Endothelial cell of umbilical vein (primary cell): ENCODE measurements at regions not wholly inside any gene's neighbourhood (a gene's known extent, or its start where the extent isn't known, plus 50 kb on each side); places are given as distances from the start of the nearest gene placed in this dataset.

ENCODE experiments used
- BruUV-seq: library from RNA; stranded (reverse); fragments of 400-500 nt; replicated peaks from 2 replicates; lab custom pipeline; 2021; lab: Mats Ljungman, UMichigan
- CTCF ChIA-PET: fragments of 300-600, 350-600 bp; sonication (Branson Sonifier 250); formaldehyde crosslinking; loops from one replicate; lab custom pipeline; 2021; ENCODE audit warnings: antibody characterized with exemption, inconsistent platforms; lab: Charles Lee
- POLR2A ChIA-PET: fragments of 300-600, 350-600 bp; sonication (Branson Sonifier 250); formaldehyde crosslinking; loops from one replicate; lab custom pipeline; 2021; ENCODE audit warnings: antibody characterized with exemption, inconsistent platforms; lab: Charles Lee
- DNase-seq: peaks from one replicate; pipeline ENCODE4 v3.0.0-alpha.2; 2011; ENCODE audit warnings: low read depth, low spot score
- FAIRE-seq: peaks from 2 replicates; lab custom pipeline; 2011; peaks lifted over from hg19 to GRCh38; lab: Jason Lieb, UNC
- H2AFZ ChIP-seq: 2 replicates; pipeline ENCODE4 v1.6.0; 2012; ENCODE audit warnings: low read depth, low read length, control low read depth, inconsistent platforms
- H3K27ac ChIP-seq: 2 replicates; pipeline ENCODE4 v1.5.1; 2011; ENCODE audit warnings: low read depth, mild to moderate bottlenecking, control low read depth, low read length, moderate library complexity; ENCODE audit not compliant: insufficient read depth
- H3K27me3 ChIP-seq, 2 experiments: 2 replicates each; pipeline versions ENCODE4 v1.6.0 to v1.6.1; 2011; ENCODE audit warnings: low read length in 2 of 2, mixed read lengths in 1 of 2; ENCODE audit not compliant: control insufficient read depth in 2 of 2, insufficient read depth in 2 of 2
- H3K36me3 ChIP-seq, 2 experiments: 2 replicates in 1 of 2; 3 replicates in 1 of 2; pipeline ENCODE4 v1.5.1; 2011; ENCODE audit warnings: low read length in 2 of 2, mild to moderate bottlenecking in 1 of 2, moderate library complexity in 1 of 2; ENCODE audit not compliant: control insufficient read depth in 2 of 2, insufficient read depth in 2 of 2; ENCODE audit errors: extremely low read depth in 1 of 2
- H3K4me1 ChIP-seq: 3 replicates; pipeline ENCODE4 v1.5.1; 2011; ENCODE audit warnings: mild to moderate bottlenecking, low read length; ENCODE audit not compliant: control insufficient read depth, insufficient read depth; ENCODE audit errors: extremely low read depth
- H3K4me2 ChIP-seq: 2 replicates; pipeline ENCODE4 v1.6.1; 2011; ENCODE audit warnings: low read length, control low read depth, mixed read lengths; ENCODE audit not compliant: insufficient read depth
- H3K4me3 ChIP-seq, 3 experiments: fragments of 200-600 bp in 1 of 3; sonication (generic), shearing (Covaris generic) in 1 of 3; replicated peaks in 1 of 3; 2 replicates each; pipeline ENCODE4 v1.5.1; 2011 to 2016; ENCODE audit warnings: control low read depth in 3 of 3, low read length in 3 of 3, mild to moderate bottlenecking in 2 of 3, inconsistent platforms in 1 of 3, low read depth in 1 of 3, moderate library complexity in 1 of 3; ENCODE audit not compliant: insufficient read depth in 1 of 3
- H3K79me2 ChIP-seq: 2 replicates; pipeline ENCODE4 v1.6.0; 2012; ENCODE audit warnings: low read length, inconsistent platforms; ENCODE audit not compliant: control insufficient read depth, insufficient read depth
- H3K9ac ChIP-seq: replicated peaks from 2 replicates; pipeline ENCODE3; 2011; ENCODE audit warnings: low read length, control low read depth; ENCODE audit not compliant: insufficient read depth; ENCODE audit errors: extremely low read depth
- H3K9me1 ChIP-seq: replicated peaks from 3 replicates; pipeline ENCODE4 v1.6.0; 2011; ENCODE audit warnings: mild to moderate bottlenecking, low read length; ENCODE audit not compliant: control insufficient read depth, insufficient read depth; ENCODE audit errors: extremely low read depth
- H3K9me3 ChIP-seq: replicated peaks from 2 replicates; pipeline ENCODE4 v1.5.1; 2012; ENCODE audit warnings: low read length, inconsistent platforms; ENCODE audit not compliant: control insufficient read depth, insufficient read depth
- H4K20me1 ChIP-seq: replicated peaks from 2 replicates; pipeline ENCODE3; 2011; ENCODE audit warnings: mild to moderate bottlenecking, low read length; ENCODE audit not compliant: control insufficient read depth, insufficient read depth; ENCODE audit errors: extremely low read depth
- CTCF ChIP-seq, 2 donors: IDR thresholded peaks; 1 replicate in 1 of 2; 2 replicates in 1 of 2; pipeline ENCODE4 v1.5.1; 2011; ENCODE audit warnings: low read length in 2 of 2, mild to moderate bottlenecking in 2 of 2, moderate library complexity in 2 of 2, control low read depth in 1 of 2, inconsistent platforms in 1 of 2, low read depth in 1 of 2; ENCODE audit not compliant: insufficient read depth in 1 of 2; ENCODE audit errors: extremely low read depth in 1 of 2
- EZH2 ChIP-seq: IDR thresholded peaks from 2 replicates; pipeline ENCODE4 v1.6.1; 2012; ENCODE audit warnings: borderline replicate concordance, low read depth, mild to moderate bottlenecking, moderate library complexity, low read length, inconsistent platforms; ENCODE audit not compliant: severe bottlenecking
- FOS ChIP-seq: IDR thresholded peaks from 2 replicates; pipeline ENCODE4 v1.6.1; 2011; ENCODE audit warnings: mild to moderate bottlenecking, low read length, moderate library complexity, borderline replicate concordance; ENCODE audit not compliant: insufficient read depth
- GATA2 ChIP-seq: IDR thresholded peaks from 2 replicates; pipeline ENCODE4 v1.7.0; 2011; ENCODE audit warnings: low read depth, mild to moderate bottlenecking, moderate library complexity, mixed read lengths, low read length; ENCODE audit not compliant: insufficient read length, insufficient read depth
- MYC ChIP-seq: IDR thresholded peaks from one replicate; pipeline ENCODE4 v1.6.1; 2011; ENCODE audit warnings: mild to moderate bottlenecking, low read depth, low read length
- POLR2A ChIP-seq: IDR thresholded peaks from 2 replicates; pipeline ENCODE4 v1.6.1; 2012; ENCODE audit warnings: low read depth, mild to moderate bottlenecking, control low read depth, low read length
- POLR2AphosphoS5 ChIP-seq: IDR thresholded peaks from 2 replicates; pipeline ENCODE4 v1.6.1; 2012; ENCODE audit warnings: low read depth, mild to moderate bottlenecking, control low read depth, low read length, moderate library complexity; ENCODE audit not compliant: insufficient read depth
- dilution Hi-C: fragments of 300-500 bp; cut with MboI; formaldehyde crosslinking; loops from one replicate; pipeline ENCODE4 v1.15.0; 2019; ENCODE audit warnings: low sequenced_read_pairs; ENCODE audit not compliant: extremely low pct_ligation_motif_present
- intact Hi-C: fragments of 100-400 bp; cut with micrococcal nuclease; formaldehyde crosslinking; loops from one replicate; pipeline ENCODE4 v1.10.0; 2022

- BruUV-seq, result no TSS peak
- TF ChIP-seq GATA2 (no peak), POLR2A (no peak), FOS (no peak), EZH2 (no peak), MYC (no peak), CTCF (IDR thresholded peaks at IDR 0.05; ENCODE audit: extremely low read depth in 1 of 2, insufficient read depth in 1 of 2, low read depth in 1 of 2, low read length in 2 of 2) (no peak), POLR2AphosphoS5 (no peak)
- Histone ChIP-seq H3K4me3 (no peak overlapping the region), H2AFZ (no peak overlapping the region), H3K9me3 (no peaks in the 10 kb centered on the region), H3K27me3 (no peaks in the 10 kb centered on the region), H3K36me3 (no peaks in the 10 kb centered on the region), H3K9ac (no peak overlapping the region), H3K79me2 (no peaks in the 10 kb centered on the region), H3K27ac (no peak overlapping the region), H4K20me1 (no peaks in the 10 kb centered on the region), H3K4me2 (no peak overlapping the region), H3K9me1 (no peaks in the 10 kb centered on the region), H3K4me1 (no peaks in the 10 kb centered on the region)
- no peak for DNase-seq
- dilution Hi-C loops, result no loop called here
- intact Hi-C loops, result loop anchor here (10.0 kb wide), 1 partner anchor 688 kb away; the partner anchor contains the start of gene EFNB2
- CTCF ChIA-PET, result no interaction called here
- POLR2A ChIA-PET, result no interaction called here
- no peak for FAIRE-seq
Observed at GRCh38 chr13:105846923-105847322, 688.5 kb downstream of the EFNB2 start.
